GM23338 (cell line): ENCODE measurements at regions not wholly inside any gene's neighbourhood (a gene's known extent, or its start where the extent isn't known, plus 50 kb on each side); places are given as distances from the start of the nearest gene placed in this dataset.

ENCODE experiments used
- ATAC-seq: fragments of 200-7000 bp; cut with Tn5 transposase; 3 replicates; pipeline ENCODE4 v1.9.1; 2020
- DNase-seq: peaks from one replicate; pipeline ENCODE4 v3.0.0-alpha.2; 2015; ENCODE audit warnings: low spot score
- H2AFZ ChIP-seq: fragments of 200-600 bp; sonication (generic); 2 replicates; pipeline ENCODE4 v1.8.0; 2016; ENCODE audit warnings: antibody characterized with exemption, mild to moderate bottlenecking, moderate library complexity
- H3F3A ChIP-seq: fragments of 200-600 bp; sonication (generic); replicated peaks from 2 replicates; pipeline ENCODE4 v1.8.0; 2017; ENCODE audit warnings: antibody characterized with exemption, mixed run types, low read depth
- H3K27ac ChIP-seq: fragments of 200-600 bp; sonication (generic); 2 replicates; pipeline ENCODE4 v1.6.1; 2016; ENCODE audit warnings: low read depth
- H3K27me3 ChIP-seq: fragments of 200-600 bp; sonication (generic); 2 replicates; pipeline ENCODE4 v1.8.0; 2016; ENCODE audit warnings: mild to moderate bottlenecking, mixed run types, moderate library complexity; ENCODE audit not compliant: insufficient read depth
- H3K36me3 ChIP-seq: fragments of 200-600 bp; sonication (generic); 2 replicates; pipeline ENCODE4 v1.8.0; 2016; ENCODE audit warnings: mild to moderate bottlenecking; ENCODE audit not compliant: insufficient read depth
- H3K4me1 ChIP-seq: fragments of 200-600 bp; sonication (generic); 2 replicates; pipeline ENCODE4 v1.8.0; 2016; ENCODE audit warnings: mild to moderate bottlenecking, moderate library complexity; ENCODE audit not compliant: insufficient read depth
- H3K4me2 ChIP-seq: fragments of 200-600 bp; sonication (generic); 2 replicates; pipeline ENCODE4 v1.7.1; 2017; ENCODE audit warnings: mixed run types
- H3K4me3 ChIP-seq: fragments of 200-600 bp; sonication (generic); 2 replicates; pipeline ENCODE4 v1.6.1; 2016; ENCODE audit warnings: mixed run types
- H3K79me2 ChIP-seq: fragments of 200-600 bp; sonication (generic); replicated peaks from 2 replicates; pipeline ENCODE4 v1.8.0; 2017; ENCODE audit warnings: mild to moderate bottlenecking; ENCODE audit not compliant: insufficient read depth
- H3K9me2 ChIP-seq: fragments of 200-600 bp; sonication (generic); 2 replicates; pipeline ENCODE4 v1.8.0; 2017; ENCODE audit not compliant: insufficient read depth
- H4K20me1 ChIP-seq: fragments of 200-600 bp; sonication (generic); replicated peaks from 2 replicates; pipeline ENCODE4 v1.8.0; 2017; ENCODE audit warnings: mild to moderate bottlenecking; ENCODE audit not compliant: insufficient read depth
- H3K27ac Mint-ChIP-seq: 2 replicates; pipeline ENCODE4 v1.8.0; 2020; ENCODE audit warnings: inconsistent platforms, mild to moderate bottlenecking, moderate library complexity, mixed read lengths
- H3K27me3 Mint-ChIP-seq: 3 replicates; pipeline ENCODE4 v1.8.0; 2022; ENCODE audit warnings: low read depth, mild to moderate bottlenecking, moderate library complexity, mixed read lengths, inconsistent platforms; ENCODE audit not compliant: insufficient read depth, poor library complexity
- H3K36me3 Mint-ChIP-seq: 3 replicates; pipeline ENCODE4 v1.8.0; 2021; ENCODE audit warnings: low read depth, mild to moderate bottlenecking, inconsistent platforms, moderate library complexity, mixed read lengths
- H3K4me1 Mint-ChIP-seq: 3 replicates; pipeline ENCODE4 v1.8.0; 2020; ENCODE audit warnings: mild to moderate bottlenecking, inconsistent platforms, mixed read lengths
- H3K4me3 Mint-ChIP-seq: 3 replicates; pipeline ENCODE4 v1.8.0; 2021; ENCODE audit warnings: moderate library complexity, mild to moderate bottlenecking, inconsistent platforms, mixed read lengths
- H3K9me3 Mint-ChIP-seq: 3 replicates; pipeline ENCODE4 v1.8.0; 2020; ENCODE audit warnings: moderate library complexity, mild to moderate bottlenecking, inconsistent platforms, mixed read lengths
- CTCF ChIP-seq, 2 experiments: fragments of 200-600 bp in 1 of 2; sonication (generic) in 1 of 2; conservative IDR thresholded peaks; 2 replicates each; pipeline versions ENCODE4 v1.5.1 to v1.6.1; 2016 to 2017; ENCODE audit warnings: antibody characterized with exemption in 2 of 2, low read depth in 2 of 2, mild to moderate bottlenecking in 2 of 2, moderate library complexity in 1 of 2
- EZH2 ChIP-seq: fragments of 200-600 bp; sonication (generic); IDR thresholded peaks from one replicate; pipeline ENCODE4 v1.8.0; 2017; ENCODE audit warnings: antibody characterized with exemption, mild to moderate bottlenecking, low read depth; ENCODE audit not compliant: unreplicated experiment
- STAT1 ChIP-seq: IDR thresholded peaks from one replicate; pipeline ENCODE4 v1.6.1; 2016; ENCODE audit warnings: antibody characterized with exemption; ENCODE audit not compliant: unreplicated experiment
- ZNF114 ChIP-seq: fragments of 250-450 bp; sonication (Bioruptor Pico); IDR thresholded peaks from 2 replicates; pipeline ENCODE4 v1.5.0; 2020; ENCODE audit warnings: mild to moderate bottlenecking, moderate library complexity
- ZNF462 ChIP-seq: fragments of 250-450 bp; sonication (Bioruptor Pico); IDR thresholded peaks from 2 replicates; pipeline ENCODE4 v1.5.0; 2020; ENCODE audit warnings: mild to moderate bottlenecking, moderate library complexity

- TF ChIP-seq ZNF462 (CRISPR knock-in tag), result no peak
- no peak for TF ChIP-seq ZNF114
- TF ChIP-seq STAT1, result no peak
Measured at GRCh38 chr3:86661817-86662216, 329.1 kb downstream of the VGLL3 start (continued).

- Histone ChIP-seq H3K9me2 (no peaks in the 10 kb centered on the region), H3K27me3 (no peaks in the 10 kb centered on the region), H2AFZ (no peak overlapping the region), H3K4me2 (no peak overlapping the region), H3K27ac (no peak overlapping the region), H3K79me2 (no peaks in the 10 kb centered on the region), H4K20me1 (no peaks in the 10 kb centered on the region), H3K4me1 (no peaks in the 10 kb centered on the region; the same call in 1 of the 2 replicates), H3K36me3 (no peaks in the 10 kb centered on the region), H3F3A (no peaks in the 10 kb centered on the region), H3K4me3 (no peak overlapping the region)
- Mint-ChIP-seq H3K27ac (no peak overlapping the region), H3K4me3 (no peak overlapping the region), H3K9me3 (no peaks in the 10 kb centered on the region), H3K36me3 (no peaks in the 10 kb centered on the region), H3K4me1 (peaks cover 6% of the 10 kb centered on the region; the same call in 2 of the 3 replicates), H3K27me3 (no peaks in the 10 kb centered on the region)
- DNase-seq (no peak), ATAC-seq (no peak)
- TF ChIP-seq STAT1 (no peak), EZH2 (no peak), CTCF (conservative IDR thresholded peaks at IDR 0.05; ENCODE audit: low read depth in 2 of 2) (no peak), ZNF462 (CRISPR knock-in tag) (no peak), ZNF114 (no peak)
Measured at GRCh38 chr3:86658876-86659275, 332.1 kb downstream of the VGLL3 start.
